H1 (cell line): ENCODE measurements at regions not wholly inside any gene's neighbourhood (a gene's known extent, or its start where the extent isn't known, plus 50 kb on each side); places are given as distances from the start of the nearest gene placed in this dataset.

Source experiments
- BACH1 ChIP-seq: IDR thresholded peaks from 2 replicates; pipeline ENCODE4 v1.6.1; 2012; ENCODE audit warnings: low read length, improper control_type of control experiment
- CHD7 ChIP-seq: fragments of 300-600 bp; sonication (generic); IDR thresholded peaks from 2 replicates; pipeline ENCODE4 v1.7.1; 2012; ENCODE audit warnings: low read length, moderate library complexity, mild to moderate bottlenecking, inconsistent platforms; ENCODE audit not compliant: insufficient replicate concordance
- JUN ChIP-seq: IDR thresholded peaks from 2 replicates; pipeline ENCODE4 v1.6.1; 2011; ENCODE audit warnings: low read depth, mild to moderate bottlenecking, improper control_type of control experiment, low read length
- SAP30 ChIP-seq: fragments of 300-600 bp; sonication (generic); IDR thresholded peaks from 2 replicates; pipeline ENCODE4 v1.7.1; 2012; ENCODE audit warnings: low read length, moderate library complexity, mild to moderate bottlenecking, inconsistent platforms; ENCODE audit not compliant: insufficient read depth, insufficient replicate concordance
- SIX5 ChIP-seq: IDR thresholded peaks from 2 replicates; pipeline ENCODE4 v1.6.1; 2011; ENCODE audit warnings: mild to moderate bottlenecking, low read depth, low read length
- SP2 ChIP-seq: IDR thresholded peaks from 2 replicates; pipeline ENCODE4 v1.6.1; 2012; ENCODE audit warnings: mild to moderate bottlenecking, low read length, inconsistent platforms
- SRF ChIP-seq: IDR thresholded peaks from 2 replicates; pipeline ENCODE4 v1.6.1; 2011; ENCODE audit warnings: mild to moderate bottlenecking, low read depth, low read length, moderate library complexity
- USF2 ChIP-seq: IDR thresholded peaks from 2 replicates; pipeline ENCODE4 v1.6.1; 2011; ENCODE audit warnings: low read length, improper control_type of control experiment

DNA sequence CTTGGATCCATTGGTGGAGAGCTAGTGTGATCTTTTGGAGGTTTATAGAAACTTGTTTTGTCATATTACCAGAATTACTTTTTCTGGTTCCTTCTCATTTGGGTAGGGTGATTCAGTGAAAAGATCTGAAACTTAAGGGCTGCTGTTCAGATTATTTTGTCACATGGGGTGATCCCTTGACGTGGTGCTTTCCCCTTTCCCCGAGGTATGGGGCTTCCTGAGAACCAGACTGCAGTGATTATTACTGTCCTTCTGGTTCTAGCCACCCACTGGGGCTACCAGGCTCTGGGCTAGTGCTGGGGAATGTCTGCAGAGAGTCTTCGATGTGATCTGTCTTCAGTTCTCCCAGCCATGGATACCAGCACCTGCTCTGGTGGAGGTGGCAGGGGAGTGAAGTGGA is 1030.0 kb downstream of the GRM8 start (continued):
- TF ChIP-seq CHD7 (no peak), SIX5 (no peak), SAP30 (no peak), SRF (no peak), BACH1 (no peak), JUN (no peak), USF2 (no peak), SP2 (no peak)
- TF ChIP-seq, all 59 proteins: peak for 0
